ENCODE measurements at regions not wholly inside any gene's neighbourhood (a gene's known extent, or its start where the extent isn't known, plus 50 kb on each side); places are given as distances from the start of the nearest gene placed in this dataset.
"Not testable (repeated sequence)": the region's sequence is repeated elsewhere in the genome, so short reads cannot be mapped to it uniquely, and the experiment has no call there.

- Histone ChIP-seq H3K4me3 (replicated peaks; ENCODE audit: low read depth, low read length) (no peak overlapping the region), H3K27me3 (replicated peaks; ENCODE audit: control insufficient read depth, insufficient read depth, low read length) (peaks cover 2% of the 10 kb centered on the region), H3K36me3 (ENCODE audit: control insufficient read depth, insufficient read depth, low read length) (no peaks in the 10 kb centered on the region)
- no peak for DNase-seq (ENCODE audit: extremely low read depth, insufficient read length)
- no peak for TF ChIP-seq CTCF (IDR thresholded peaks at IDR 0.05; ENCODE audit: insufficient read depth, low read length, poor library complexity, severe bottlenecking)
These were observed 94.5 kb downstream of the TPRA1 start for GRCh38 chr3:127495821-127496655.

- DNase-seq (ENCODE audit: extremely low read depth, insufficient read length), result no peak
- Histone ChIP-seq H3K36me3 (ENCODE audit: control insufficient read depth, insufficient read depth, low read length) (no peaks in the 10 kb centered on the region), H3K4me3 (replicated peaks; ENCODE audit: low read depth, low read length) (no peak overlapping the region), H3K27me3 (replicated peaks; ENCODE audit: control insufficient read depth, insufficient read depth, low read length) (peaks cover 2% of the 10 kb centered on the region)
- TF ChIP-seq CTCF (IDR thresholded peaks at IDR 0.05; ENCODE audit: insufficient read depth, low read length, poor library complexity, severe bottlenecking), result no peak
These were observed 96.4 kb downstream of the TPRA1 start for GRCh38 chr3:127493924-127494646.

GRCh38 chr3:127492426-127492825 is 98.1 kb downstream of the TPRA1 start:
- no peak for DNase-seq (ENCODE audit: extremely low read depth, insufficient read length)
- no peak overlapping the region for H3K4me3 ChIP-seq (replicated peaks; ENCODE audit: low read depth, low read length)
- H3K36me3 ChIP-seq (ENCODE audit: control insufficient read depth, insufficient read depth, low read length), result no peaks in the 10 kb centered on the region
- no peak for TF ChIP-seq CTCF (IDR thresholded peaks at IDR 0.05; ENCODE audit: insufficient read depth, low read length, poor library complexity, severe bottlenecking)
- peaks cover 2% of the 10 kb centered on the region; the same call in 1 of the 2 replicates for H3K27me3 ChIP-seq (replicated peaks; ENCODE audit: control insufficient read depth, insufficient read depth, low read length)

- no peak for DNase-seq (ENCODE audit: extremely low read depth, insufficient read length)
- H3K4me3 ChIP-seq (replicated peaks; ENCODE audit: low read depth, low read length), result no peak overlapping the region
- H3K36me3 ChIP-seq (ENCODE audit: control insufficient read depth, insufficient read depth, low read length), result no peaks in the 10 kb centered on the region
- no peak for TF ChIP-seq CTCF (IDR thresholded peaks at IDR 0.05; ENCODE audit: insufficient read depth, low read length, poor library complexity, severe bottlenecking)
- H3K27me3 ChIP-seq (replicated peaks; ENCODE audit: control insufficient read depth, insufficient read depth, low read length), result peaks cover 1% of the 10 kb centered on the region; the same call in 1 of the 2 replicates
These were observed 98.6 kb downstream of the TPRA1 start for GRCh38 chr3:127491909-127492308.

- no peak for DNase-seq (ENCODE audit: extremely low read depth, insufficient read length)
- H3K36me3 ChIP-seq (ENCODE audit: control insufficient read depth, insufficient read depth, low read length), result no peaks in the 10 kb centered on the region
- no peaks in the 10 kb centered on the region; the same call in 1 of the 2 replicates for H3K27me3 ChIP-seq (replicated peaks; ENCODE audit: control insufficient read depth, insufficient read depth, low read length)
- TF ChIP-seq CTCF (IDR thresholded peaks at IDR 0.05; ENCODE audit: insufficient read depth, low read length, poor library complexity, severe bottlenecking), result no peak
- no peak overlapping the region for H3K4me3 ChIP-seq (replicated peaks; ENCODE audit: low read depth, low read length)
These were observed 99.2 kb downstream of the TPRA1 start for GRCh38 chr3:127491323-127491722.

- not testable (repeated sequence) for H3K4me3 ChIP-seq (replicated peaks; ENCODE audit: low read depth, low read length); H3K27me3 ChIP-seq (replicated peaks; ENCODE audit: control insufficient read depth, insufficient read depth, low read length); H3K36me3 ChIP-seq (ENCODE audit: control insufficient read depth, insufficient read depth, low read length); DNase-seq (ENCODE audit: extremely low read depth, insufficient read length)
These were observed 99.6 kb downstream of the TPRA1 start for GRCh38 chr3:127491024-127491305.

Data from GM06990 (cell line).